Coronary artery (tissue), 2 donors: ENCODE measurements at regions not wholly inside any gene's neighbourhood (a gene's known extent, or its start where the extent isn't known, plus 50 kb on each side); places are given as distances from the start of the nearest gene placed in this dataset.

ENCODE experiments used
- DNase-seq: peaks from one replicate; pipeline ENCODE4 v3.0.0-alpha.2; 2017; ENCODE audit warnings: low spot score
- H3K27ac ChIP-seq, 2 donors: fragments of 200-600 bp; sonication (generic); one replicate each; pipeline ENCODE4 v1.5.1; 2016 to 2019
- H3K4me3 ChIP-seq: fragments of 200-600 bp; sonication (generic); 2 replicates; pipeline ENCODE4 v1.5.1; 2016; ENCODE audit warnings: mild to moderate bottlenecking, moderate library complexity
- TF ChIP-seq, protein P1 (sequence below): fragments of 200-600 bp; sonication (generic); IDR thresholded peaks from one replicate; pipeline ENCODE4 v1.5.1; 2019; ENCODE audit warnings: antibody characterized with exemption

DNA sequence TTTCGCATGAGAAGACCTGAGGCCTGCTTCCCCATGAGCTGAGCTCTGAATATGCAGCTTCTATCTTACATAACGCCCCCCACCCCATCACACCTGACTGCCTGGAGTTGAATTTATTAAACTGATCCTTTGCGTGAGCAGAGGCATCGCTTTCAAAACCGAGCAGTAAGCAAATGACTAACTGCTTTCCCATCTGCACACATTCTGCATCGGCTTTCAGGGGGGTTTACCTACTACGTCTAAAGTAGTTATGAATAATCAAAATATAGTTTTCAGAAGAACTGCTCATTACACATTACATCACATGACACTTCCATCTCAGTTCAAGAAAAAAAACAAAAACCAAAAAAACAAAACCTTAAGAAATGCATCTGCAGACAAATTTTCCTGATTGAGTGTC, 54.7 kb upstream of the EGR2 start:
- DNase-seq = no peak
- no peak overlapping the region for H3K27ac ChIP-seq
- no peak overlapping the region for H3K4me3 ChIP-seq
- TF ChIP-seq, protein P1, sequence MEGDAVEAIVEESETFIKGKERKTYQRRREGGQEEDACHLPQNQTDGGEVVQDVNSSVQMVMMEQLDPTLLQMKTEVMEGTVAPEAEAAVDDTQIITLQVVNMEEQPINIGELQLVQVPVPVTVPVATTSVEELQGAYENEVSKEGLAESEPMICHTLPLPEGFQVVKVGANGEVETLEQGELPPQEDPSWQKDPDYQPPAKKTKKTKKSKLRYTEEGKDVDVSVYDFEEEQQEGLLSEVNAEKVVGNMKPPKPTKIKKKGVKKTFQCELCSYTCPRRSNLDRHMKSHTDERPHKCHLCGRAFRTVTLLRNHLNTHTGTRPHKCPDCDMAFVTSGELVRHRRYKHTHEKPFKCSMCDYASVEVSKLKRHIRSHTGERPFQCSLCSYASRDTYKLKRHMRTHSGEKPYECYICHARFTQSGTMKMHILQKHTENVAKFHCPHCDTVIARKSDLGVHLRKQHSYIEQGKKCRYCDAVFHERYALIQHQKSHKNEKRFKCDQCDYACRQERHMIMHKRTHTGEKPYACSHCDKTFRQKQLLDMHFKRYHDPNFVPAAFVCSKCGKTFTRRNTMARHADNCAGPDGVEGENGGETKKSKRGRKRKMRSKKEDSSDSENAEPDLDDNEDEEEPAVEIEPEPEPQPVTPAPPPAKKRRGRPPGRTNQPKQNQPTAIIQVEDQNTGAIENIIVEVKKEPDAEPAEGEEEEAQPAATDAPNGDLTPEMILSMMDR = no peak

GRCh38 chr10:62869958-62870357, 53.8 kb upstream of the EGR2 start:
- H3K4me3 ChIP-seq = no peak overlapping the region
- DNase-seq = no peak
- TF ChIP-seq, protein P1 = no peak
- no peak overlapping the region for H3K27ac ChIP-seq

DNA sequence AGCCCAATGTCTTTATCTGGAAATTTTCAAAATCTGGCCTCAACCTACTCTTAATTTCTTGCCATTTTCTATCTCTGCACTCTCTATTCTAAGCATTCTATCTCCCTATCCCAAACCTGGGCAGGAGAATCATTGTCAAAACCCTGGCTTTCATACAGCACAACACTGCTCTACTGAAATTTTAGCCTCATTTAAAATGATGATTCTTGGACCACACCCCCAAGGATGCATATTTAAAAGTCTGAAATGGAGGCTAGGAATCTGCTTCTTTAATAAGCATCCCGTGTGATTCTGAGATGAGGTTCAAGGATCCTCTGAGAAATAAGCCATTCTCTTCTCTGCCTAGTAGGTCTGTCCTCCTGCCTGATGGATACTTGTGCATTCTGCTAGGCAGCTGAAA, 50.8 kb upstream of the EGR2 start:
- DNase-seq = no peak
- H3K27ac ChIP-seq = no peak overlapping the region
- TF ChIP-seq, protein P1 = no peak
- no peak overlapping the region for H3K4me3 ChIP-seq

- H3K4me3 ChIP-seq = no peak overlapping the region
- H3K27ac ChIP-seq = no peak overlapping the region
- no peak for DNase-seq
- TF ChIP-seq, protein P1 = no peak
Observed at GRCh38 chr10:62866451-62866850, 50.3 kb upstream of the EGR2 start.
